22Rv1 (cell line): ENCODE measurements at regions not wholly inside any gene's neighbourhood (a gene's known extent, or its start where the extent isn't known, plus 50 kb on each side); places are given as distances from the start of the nearest gene placed in this dataset.

Experiments used
- ZFX ChIP-seq: fragments of 450-650 bp; IDR thresholded peaks from 2 replicates; pipeline ENCODE4 v1.6.1; 2017; ENCODE audit warnings: antibody characterized with exemption, borderline replicate concordance
- TF ChIP-seq, protein P1 (sequence below): fragments of 450-650 bp; IDR thresholded peaks from 2 replicates; pipeline ENCODE4 v1.5.1; 2017; ENCODE audit warnings: mild to moderate bottlenecking

DNA sequence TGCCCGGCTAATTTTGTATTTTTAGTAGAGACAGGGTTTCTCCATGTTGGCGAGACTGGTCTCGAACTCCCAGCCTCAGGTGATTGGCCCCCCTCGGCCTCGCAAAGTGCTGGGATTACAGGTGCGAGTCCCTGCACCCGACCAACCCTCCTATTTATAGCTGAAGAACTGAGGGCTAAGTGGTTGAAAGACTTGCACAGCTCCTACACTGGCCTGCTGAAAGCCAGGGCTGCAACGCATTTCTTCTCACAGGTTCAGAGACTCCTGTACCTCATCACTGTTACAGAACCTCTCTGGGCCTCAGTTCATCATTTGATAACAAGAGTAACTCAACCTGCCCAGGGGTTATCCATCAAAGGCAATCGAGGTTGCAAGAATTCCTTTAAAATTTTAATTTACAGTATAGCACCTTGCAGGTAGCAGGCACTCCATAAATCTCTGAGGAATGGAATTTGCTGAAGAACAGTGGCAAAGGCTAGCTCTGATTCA lies 626.5 kb upstream of the TBL1XR1 start:
- TF ChIP-seq, protein P1, sequence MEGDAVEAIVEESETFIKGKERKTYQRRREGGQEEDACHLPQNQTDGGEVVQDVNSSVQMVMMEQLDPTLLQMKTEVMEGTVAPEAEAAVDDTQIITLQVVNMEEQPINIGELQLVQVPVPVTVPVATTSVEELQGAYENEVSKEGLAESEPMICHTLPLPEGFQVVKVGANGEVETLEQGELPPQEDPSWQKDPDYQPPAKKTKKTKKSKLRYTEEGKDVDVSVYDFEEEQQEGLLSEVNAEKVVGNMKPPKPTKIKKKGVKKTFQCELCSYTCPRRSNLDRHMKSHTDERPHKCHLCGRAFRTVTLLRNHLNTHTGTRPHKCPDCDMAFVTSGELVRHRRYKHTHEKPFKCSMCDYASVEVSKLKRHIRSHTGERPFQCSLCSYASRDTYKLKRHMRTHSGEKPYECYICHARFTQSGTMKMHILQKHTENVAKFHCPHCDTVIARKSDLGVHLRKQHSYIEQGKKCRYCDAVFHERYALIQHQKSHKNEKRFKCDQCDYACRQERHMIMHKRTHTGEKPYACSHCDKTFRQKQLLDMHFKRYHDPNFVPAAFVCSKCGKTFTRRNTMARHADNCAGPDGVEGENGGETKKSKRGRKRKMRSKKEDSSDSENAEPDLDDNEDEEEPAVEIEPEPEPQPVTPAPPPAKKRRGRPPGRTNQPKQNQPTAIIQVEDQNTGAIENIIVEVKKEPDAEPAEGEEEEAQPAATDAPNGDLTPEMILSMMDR = no peak
- no peak for TF ChIP-seq ZFX
